ENCODE measurements at regions not wholly inside any gene's neighbourhood (a gene's known extent, or its start where the extent isn't known, plus 50 kb on each side); places are given as distances from the start of the nearest gene placed in this dataset.

DNA sequence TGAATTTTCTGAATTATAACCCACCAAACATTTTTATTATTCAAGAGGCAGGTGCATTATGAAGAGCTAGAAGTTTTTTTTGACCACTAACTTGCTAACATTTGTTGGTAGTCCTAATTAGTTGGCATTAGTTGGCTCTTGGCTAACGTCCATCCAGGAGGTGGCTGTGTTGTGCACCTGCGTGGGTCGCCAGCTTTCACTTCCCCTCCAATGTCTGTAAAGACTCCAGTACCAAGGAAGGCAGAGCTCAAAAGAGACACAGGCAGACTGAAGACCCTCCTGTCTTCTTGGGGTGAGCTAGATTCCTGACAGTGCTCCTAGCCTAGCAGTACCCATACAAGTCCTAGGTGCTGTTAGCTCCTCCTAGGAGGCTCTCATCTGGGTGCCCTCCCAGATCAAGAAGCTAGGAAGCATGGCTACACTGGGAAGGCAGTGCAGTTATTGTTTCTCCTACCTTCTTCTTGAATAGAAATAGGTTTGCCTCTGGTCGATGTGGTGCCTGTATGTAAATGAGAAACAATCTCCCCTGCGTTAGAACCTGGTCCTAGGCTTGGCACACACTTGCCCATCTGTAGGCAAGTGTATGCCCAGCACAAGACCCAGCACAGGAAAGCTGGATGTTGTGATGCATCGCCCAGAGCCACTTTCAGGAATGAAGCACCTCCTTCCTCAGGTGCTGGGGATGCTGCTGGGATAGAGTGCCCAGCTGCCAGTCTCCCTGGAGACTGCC lies 190.9 kb downstream of the ICE1 start:
- no peak for DNase-seq (ENCODE audit: low read depth in 2 of 3, low spot score in 1 of 3)

DNA sequence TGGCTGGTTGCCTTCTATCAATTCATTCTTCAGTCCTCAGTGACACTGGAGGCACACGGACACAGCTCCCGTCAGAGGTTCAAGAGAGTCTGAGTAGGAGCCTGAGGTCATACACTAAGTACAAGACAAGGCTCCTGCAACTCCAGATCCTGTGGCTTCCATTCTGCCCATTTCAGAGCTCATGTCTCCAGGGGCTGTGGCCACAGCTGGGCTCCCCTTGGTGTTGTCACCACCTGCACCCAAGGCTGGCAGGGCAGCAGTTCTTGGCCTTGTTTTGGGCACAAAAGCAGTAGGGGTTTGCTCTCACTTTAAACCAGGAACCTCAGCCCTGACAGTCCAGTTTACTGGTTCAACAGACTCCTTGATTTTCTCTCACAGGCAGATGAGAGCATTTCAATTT lies 189.6 kb downstream of the ICE1 start:
- DNase-seq (ENCODE audit: low read depth in 2 of 3, low spot score in 1 of 3): no peak

DNA sequence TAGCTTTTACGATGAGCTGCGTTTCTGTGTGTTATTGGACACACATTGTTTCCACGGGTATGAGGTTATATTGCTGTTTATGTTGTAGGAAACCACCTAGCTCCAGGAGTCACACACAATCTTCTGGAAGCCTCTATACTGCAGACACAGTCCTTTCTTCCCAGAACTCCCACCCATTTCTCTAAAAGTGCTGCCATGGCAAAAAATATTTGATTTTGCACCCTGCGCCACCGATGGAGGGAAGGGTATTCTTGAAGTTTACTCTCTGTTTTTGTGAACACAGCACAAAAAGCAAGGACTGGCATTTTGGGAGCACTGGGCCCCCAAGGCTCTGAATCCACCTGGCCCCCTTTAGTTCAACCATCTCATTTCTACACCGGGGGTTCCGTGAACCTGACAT lies 187.5 kb downstream of the ICE1 start:
- no peak for DNase-seq (ENCODE audit: low read depth in 2 of 3, low spot score in 1 of 3)

DNA sequence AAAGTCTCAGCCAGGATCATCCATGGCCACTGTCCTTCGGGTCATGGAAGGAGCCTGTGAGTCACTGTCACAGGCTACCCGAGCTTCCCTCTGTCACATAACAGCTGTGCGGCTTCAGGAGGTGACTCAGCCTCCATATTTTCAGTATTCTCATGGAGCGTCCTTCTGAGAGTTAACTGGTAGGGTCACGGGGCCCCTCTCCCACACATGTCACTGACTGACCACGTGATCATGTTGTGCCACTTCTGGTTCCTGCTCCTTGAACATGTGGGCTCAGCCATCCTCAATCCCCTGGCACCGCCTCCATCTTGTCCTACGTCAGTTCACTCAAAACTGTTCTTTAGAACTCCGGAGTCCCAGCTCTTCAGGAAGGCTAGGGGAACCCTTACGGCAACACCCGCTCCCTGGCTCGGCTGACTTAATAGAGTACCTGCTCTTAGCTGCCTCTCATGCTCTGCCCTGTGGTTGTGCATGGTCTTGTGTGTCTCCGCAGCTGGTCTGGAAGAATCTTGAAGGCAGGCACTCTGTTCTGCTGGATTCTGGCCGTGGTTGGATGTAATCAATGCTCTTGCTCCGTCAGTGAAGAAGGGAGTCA lies 182.8 kb downstream of the ICE1 start:
- no peak for DNase-seq (ENCODE audit: low read depth in 2 of 3, low spot score in 1 of 3)

DNA sequence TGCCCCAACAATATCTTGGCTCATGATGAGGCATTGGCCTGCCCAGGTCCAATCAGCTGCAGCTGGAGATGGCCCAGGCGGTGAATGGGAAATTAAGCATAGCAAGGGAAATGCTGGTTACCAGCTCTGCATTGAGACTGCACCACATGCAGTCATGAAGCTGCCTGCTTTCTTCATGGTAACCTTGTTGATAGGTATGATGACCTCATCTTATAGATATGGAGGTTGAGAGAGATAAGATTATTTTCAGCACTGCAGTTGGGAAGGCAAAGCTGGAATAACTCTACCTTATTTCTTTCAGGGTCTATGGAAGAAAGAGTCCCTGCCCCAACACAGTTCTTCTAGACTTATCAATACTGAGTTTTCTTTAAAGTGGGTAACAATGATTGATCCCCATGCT lies 180.1 kb downstream of the ICE1 start:
- no peak for DNase-seq (ENCODE audit: low read depth in 2 of 3, low spot score in 1 of 3)

DNA sequence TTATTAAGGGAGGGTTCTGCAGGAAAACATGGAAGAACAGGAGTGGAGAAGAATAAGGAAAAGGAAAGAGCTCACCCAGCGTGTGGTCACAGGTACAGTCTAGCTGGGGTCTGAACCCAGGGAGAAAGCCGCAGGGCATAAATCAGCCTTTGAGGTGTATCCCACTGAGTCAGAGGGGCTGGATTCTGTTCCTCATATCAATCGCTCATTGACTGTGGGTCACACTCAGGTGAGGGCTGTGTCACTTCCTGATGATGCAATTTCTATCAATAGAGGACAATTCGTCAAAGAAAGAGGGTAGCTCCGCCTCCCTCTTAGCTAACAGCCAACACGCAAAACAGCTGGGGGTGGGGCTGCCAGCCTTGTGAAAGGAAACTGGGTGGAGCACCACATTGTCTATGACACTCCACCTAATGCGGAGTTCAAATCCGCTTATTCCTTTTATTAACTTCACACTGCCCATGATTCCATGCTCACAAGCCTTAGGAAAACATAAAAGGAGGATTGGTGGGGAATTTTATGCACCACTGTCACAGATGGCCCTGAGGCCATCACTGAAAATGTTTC lies 176.2 kb downstream of the ICE1 start:
- DNase-seq (ENCODE audit: low read depth in 2 of 3, low spot score in 1 of 3): no peak

DNA sequence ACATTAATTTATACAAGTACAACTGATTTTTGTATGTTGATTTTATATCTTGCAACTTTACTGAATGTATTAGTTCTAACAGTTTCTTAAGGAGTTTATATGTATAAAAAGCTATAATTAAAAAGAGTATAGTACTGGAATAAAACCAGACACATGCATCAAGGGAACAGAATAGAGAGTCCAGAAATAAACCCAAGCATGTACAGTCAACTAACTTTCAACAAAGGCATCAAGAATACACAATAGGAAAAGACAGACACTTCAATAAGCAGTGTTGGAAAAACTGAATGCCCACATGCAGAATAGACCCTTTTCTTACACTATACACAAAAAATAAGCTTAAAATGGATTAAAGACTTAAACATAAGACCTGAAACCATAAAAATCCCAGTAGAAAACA lies 170.9 kb downstream of the ICE1 start:
- DNase-seq (ENCODE audit: low read depth in 2 of 3, low spot score in 1 of 3): no peak

DNA sequence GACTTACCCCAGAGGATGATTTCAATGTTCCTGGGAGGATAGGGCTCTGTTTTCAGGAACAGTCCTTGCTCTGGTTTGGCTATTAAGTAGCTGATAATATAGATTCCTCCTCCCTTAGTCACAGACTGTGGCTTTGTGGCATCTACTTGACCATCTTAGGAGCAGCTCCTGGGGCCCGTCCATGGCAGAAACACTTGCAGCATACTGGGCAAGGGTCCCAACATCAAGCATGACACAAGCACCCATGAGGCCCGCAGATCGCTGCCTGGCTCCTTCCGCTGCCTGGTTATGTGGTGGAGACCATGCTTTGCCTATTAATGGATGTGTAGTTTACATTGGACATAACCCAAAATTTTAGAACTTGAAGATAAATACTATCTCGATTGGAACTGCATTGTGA lies 170.1 kb downstream of the ICE1 start:
- no peak for DNase-seq (ENCODE audit: low read depth in 2 of 3, low spot score in 1 of 3)

DNA sequence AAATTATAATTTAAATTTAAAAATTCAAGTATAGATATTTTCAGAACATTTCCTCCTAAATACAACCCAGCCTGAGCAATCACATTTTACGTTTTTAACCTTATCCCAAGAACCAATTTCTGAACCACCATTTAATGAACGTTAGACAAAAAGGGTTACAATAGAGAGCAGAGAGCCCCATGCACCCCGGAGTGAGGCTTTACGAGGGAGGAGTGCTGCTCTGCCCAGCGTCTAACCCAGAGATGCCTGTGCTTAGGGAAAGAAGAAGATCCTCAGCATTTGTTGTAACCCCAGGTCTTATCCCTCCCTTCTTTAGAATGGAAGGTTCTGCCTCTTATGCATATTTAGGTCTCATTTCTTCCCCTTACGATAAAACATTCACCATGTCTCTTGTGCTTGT lies 169.1 kb downstream of the ICE1 start:
- DNase-seq (ENCODE audit: low read depth in 2 of 3, low spot score in 1 of 3): no peak

DNA sequence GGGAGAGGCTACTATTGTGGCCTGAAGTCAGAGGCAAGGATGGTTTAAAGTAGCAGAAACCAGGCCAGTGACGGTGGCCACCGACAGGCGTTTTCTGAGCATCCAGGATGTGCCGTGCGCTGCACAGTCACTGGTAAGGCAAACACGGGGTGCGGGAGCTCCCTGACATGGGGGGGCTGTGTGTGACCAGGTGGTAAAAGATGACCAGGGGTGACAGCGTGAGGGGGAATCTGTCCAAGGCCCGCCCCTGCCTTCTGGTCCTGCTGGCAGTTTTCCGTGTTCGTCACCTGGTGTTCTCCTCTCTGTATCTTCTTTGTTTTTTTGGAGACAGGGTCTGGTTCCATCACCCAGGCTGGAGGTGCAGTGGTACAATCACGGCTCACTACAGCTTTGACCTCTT lies 167.4 kb downstream of the ICE1 start:
- no peak for DNase-seq (ENCODE audit: low read depth in 2 of 3, low spot score in 1 of 3)

DNA sequence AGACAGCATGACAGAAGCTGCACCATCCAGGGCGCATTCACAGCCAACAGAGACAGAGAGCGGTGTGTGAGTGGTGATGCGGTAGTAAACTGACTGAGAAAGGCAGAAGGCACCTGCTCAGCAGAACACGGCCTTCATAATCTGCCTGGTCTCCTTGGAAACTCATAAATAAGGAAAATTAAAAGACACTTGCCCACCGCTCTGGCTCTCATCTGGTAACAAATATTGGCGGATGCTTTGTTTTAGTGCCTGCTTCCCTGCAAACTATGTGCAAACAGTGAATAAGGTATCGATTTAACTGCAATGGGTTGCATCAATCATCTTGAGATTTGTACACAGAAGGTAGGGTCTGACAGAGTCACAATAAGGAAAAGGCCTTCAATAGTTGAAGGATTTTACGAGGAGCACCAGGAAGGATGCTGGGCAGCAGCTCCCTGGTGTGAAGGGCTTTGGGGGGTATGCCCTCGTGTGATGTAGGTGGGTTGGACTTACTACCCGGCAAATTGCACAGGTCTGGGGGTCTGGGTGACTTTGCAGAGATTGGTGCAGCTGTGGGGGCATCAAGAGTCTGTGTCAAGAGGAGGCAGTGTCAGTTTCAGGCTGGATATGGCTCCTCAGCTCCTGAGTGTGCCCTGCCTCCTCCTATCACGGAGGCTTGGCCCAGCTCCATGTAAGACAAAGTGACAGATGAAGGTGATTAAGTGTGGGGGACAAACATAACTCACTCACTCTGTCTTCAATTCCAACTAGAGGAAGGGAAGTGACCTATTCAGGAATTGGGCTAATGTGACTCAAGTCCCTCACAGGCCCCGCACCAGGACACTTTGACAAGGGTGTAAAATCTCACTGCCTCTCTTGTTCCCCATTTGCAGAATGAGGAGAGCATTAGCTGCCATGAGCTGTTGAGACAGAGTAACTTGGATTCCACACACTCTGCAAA lies 166.7 kb downstream of the ICE1 start:
- no peak for DNase-seq (ENCODE audit: low read depth in 2 of 3, low spot score in 1 of 3)

DNA sequence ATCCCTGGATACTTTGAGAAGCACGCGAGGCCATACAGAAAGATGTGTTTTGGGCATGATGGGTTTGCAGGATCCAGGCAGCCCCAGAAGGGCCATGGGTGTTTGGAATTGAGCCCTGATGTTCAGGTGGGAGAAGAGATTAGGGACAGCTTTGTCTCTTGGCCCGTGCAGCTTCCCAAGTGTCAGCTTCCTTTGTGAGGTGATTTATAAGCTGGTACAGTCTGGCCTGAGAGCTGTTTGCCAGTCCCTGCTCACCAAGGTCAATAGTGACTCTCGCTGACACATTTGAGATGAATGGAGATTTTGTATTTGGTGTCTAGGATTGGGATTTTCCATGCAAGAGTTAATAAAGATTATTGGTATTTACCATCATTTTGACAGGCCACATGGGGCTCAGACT lies 165.9 kb downstream of the ICE1 start:
- no peak for DNase-seq (ENCODE audit: low read depth in 2 of 3, low spot score in 1 of 3)

DNA sequence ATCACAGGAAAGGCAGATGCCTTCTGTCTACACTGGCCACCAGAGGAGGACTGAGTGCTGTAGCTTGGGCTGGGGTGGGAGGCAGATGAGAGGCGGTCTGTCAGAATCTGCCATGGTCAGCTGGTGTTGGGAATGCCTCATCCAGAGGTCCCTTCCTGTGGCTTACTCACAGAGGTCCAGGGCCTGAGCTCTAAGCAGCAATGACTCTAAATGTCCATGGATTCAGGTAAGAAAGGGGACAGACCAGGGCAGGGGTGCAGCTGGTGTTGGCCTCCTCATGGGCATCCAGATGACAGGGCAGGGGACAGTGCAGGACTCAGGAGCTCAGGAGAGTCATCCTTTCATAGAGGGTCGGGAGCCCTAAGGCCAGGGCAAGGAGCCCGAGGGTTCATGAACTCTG lies 165.0 kb downstream of the ICE1 start:
- DNase-seq (ENCODE audit: low read depth in 2 of 3, low spot score in 1 of 3): no peak

DNA sequence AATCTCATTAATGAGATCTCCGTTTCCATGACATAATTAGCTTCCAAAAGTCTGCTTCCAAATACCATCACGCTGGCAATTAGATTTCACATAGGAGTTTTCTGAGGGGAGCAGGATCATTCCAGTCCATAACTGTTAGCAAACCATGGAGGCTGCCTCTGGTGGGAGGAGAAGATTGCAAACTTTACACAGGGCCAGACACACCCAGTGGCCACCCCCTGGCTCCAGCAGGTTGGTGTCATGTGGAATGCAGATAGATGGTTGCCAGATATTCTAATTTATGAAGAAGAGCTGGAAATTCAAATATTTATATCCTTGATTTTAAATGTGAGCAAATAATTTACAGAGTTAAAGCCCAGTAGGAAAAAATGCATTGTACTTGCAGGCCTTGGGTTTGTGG lies 164.2 kb downstream of the ICE1 start:
- DNase-seq (ENCODE audit: low read depth in 2 of 3, low spot score in 1 of 3): no peak

DNA sequence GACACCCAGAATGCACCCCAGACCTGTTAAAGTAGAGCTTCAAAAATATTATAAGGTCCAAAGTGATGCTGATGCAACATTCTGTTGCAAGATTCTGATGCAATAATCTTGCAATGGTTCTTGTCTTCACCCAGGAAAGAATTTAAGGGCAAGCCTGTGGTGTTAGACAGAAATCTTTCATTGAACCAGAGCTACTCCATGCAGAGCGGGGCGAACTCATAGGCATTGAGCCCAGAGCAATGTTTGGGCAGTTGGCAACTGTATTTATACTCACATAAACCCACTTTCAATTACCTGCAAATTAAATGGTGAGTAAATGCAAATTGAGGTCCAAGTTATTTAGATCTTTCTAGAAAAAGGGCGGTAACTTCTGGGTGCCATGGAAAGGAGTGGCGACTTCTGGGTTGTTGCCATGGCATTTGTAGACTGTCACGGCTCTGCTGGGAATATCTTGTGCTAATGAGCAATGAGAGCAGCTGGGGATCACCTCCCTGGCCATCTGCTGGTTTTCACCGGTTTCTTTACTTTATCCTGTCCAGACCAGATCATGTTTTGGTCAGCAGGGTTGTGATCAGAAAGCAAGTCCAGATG lies 163.4 kb downstream of the ICE1 start:
- DNase-seq (ENCODE audit: low read depth in 2 of 3, low spot score in 1 of 3): no peak

DNA sequence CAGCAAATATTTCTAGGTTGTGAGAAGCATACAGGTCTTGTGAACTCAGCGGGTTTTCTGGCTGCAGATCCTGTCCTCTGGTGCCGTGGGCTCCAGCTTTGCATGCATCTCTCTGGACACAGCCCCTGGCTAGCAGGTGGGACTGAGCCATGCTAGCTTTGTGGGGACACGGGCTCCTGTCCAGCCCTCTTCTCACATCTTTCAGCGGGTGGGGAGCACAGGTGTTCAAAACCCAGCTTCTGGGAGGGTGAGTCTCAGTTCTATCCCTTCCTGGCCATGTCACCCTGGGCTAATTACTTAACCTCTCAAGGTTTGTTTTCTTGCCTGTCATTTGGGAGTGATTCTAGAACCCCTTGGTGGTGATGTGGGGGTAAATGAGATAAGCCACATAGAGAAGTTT lies 162.3 kb downstream of the ICE1 start:
- DNase-seq (ENCODE audit: low read depth in 2 of 3, low spot score in 1 of 3): no peak

DNA sequence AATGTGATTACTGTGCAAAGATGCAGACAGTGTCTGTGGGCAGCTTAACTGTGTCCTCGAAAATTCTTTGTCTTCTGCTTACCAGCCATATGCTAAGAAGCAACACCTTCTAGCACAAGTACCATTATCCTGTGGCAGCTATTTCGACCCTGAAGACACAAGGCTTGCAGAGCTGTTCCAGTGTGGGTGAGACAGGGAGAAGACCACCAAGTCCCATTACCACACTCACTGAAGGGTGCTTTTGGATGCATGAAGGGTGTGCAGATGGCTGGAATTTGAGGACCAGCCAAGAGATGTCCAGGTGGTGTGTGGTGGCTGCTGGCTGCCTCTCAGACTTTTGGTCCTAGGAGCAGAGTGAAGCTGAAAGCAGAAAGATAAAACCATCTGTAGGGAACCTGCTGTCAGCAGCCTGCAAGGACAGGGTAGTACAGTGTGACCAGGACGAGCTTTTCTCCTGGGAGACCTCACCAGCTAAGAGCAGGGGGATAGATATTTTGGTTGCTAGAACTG lies 161.8 kb downstream of the ICE1 start:
- DNase-seq (ENCODE audit: low read depth in 2 of 3, low spot score in 1 of 3): no peak

DNA sequence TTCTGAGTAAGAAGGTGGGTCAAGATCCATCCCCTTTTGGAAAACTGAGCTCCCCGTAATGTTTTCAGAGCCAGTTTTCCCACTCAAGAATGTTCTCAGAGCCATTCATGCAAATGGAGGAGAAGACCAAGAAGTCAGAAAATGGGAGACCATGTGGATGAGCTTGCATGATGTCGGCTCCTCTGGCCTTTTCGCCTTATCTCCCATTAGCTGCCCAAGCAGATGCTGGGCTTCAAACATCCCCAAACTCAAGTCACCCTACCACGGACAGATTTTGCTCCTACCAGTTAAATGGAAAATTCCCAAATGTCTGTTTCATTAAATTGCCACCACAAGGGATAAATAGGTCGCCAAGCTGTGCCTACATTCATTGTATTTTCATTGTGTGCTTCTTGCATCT lies 161.4 kb downstream of the ICE1 start:
- no peak for DNase-seq (ENCODE audit: low read depth in 2 of 3, low spot score in 1 of 3)

DNA sequence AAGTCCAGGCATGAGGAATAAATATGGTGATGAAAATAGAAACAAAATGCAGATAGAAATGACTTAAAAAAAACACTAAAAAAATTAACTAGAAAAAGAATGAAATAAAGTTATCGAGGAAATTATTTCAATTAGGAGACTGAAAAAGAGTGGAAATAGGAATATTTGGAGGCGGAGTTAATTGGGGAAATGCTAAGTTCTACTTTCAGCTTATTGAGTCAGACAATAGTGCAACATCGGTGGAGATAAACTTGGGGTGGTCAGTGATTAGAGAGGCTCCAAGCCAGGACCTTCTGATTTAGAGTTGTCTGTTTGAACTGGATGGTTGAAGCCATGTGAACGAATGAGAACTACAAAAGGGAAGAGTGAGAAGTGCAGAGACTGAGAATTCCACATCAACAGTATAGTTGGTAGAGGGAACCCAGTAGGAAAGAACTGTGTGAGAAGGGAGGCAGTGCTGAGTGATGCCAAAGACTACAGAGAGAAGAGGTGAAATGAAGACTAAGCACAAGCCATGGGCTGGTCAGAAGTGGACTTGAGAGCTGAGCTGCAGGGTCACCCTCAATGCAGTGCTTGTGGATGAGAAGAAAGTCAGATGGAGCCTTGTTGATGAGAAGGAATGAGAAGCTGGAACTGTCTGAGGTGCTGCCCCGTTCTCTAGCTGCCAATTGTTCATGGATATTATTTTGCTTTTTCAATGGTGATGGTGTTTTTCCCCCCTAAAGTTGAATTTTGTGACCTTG lies 160.7 kb downstream of the ICE1 start:
- DNase-seq (ENCODE audit: low read depth in 2 of 3, low spot score in 1 of 3): no peak

DNA sequence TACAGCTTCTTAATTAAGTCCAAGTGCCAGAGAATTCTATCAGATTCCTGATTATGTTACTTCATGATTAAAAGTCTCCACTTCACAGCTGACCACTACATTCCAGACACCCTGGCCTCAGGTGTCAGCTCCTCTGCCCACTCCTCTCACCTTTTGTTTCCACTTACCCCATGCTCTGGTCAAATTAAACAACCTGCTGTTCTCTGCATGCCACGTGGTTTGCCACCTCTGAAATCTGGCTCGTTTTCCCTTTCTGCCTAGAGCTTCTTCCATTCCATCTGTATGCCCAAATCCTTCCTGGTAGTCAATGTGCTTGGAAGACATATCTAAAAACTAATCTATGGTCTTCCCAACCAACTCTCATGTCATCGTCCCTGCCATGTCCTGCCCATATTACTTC lies 158.6 kb downstream of the ICE1 start:
- no peak for DNase-seq (ENCODE audit: low read depth in 2 of 3, low spot score in 1 of 3)

DNA sequence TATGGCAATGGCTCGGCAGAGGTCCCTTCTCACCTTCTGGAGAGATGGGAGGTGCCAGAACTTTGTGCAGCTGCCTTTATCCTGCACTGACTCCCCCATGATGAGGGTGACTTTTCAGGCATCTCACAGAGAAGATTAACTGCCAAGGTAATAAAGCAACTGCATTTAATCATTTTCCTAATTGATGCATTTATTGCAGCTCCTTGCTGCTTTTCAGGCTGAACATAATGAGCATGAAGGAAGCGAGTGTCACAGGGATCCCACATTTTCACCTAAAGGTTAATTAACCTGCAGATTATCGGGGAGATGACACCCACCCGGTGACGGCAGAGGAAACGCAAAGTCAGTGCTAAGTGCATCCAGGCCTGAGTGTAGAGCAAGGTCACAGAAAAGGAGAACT lies 154.3 kb downstream of the ICE1 start:
- DNase-seq (ENCODE audit: low read depth in 2 of 3, low spot score in 1 of 3): no peak

All from stimulated activated CD4-positive, alpha-beta T cell treated with anti-CD3 and anti-CD28 coated beads, Interleukin-12 subunit alpha, Interleukin-12 subunit beta, amount 100 ng/mL, for 48 hours (primary cell).